Fibroblast of skin of left quadriceps (primary cell): ENCODE measurements at regions not wholly inside any gene's neighbourhood (a gene's known extent, or its start where the extent isn't known, plus 50 kb on each side); places are given as distances from the start of the nearest gene placed in this dataset.
A peak's percentile ranks its signal among the peaks of the same experiment; 100 is the strongest.
"Not testable (repeated sequence)": the region's sequence is repeated elsewhere in the genome, so short reads cannot be mapped to it uniquely, and the experiment has no call there.

ENCODE experiments used
- DNase-seq, 2 experiments: peaks; one replicate each; pipeline ENCODE4 v3.0.0-alpha.2; 2013; ENCODE audit warnings: low read depth in 2 of 2

GRCh38 chr5:96133341-96134079, 171.9 kb upstream of the ELL2 start:
- DNase-seq = peak in 1 of 2 experiments; percentile 47

DNA sequence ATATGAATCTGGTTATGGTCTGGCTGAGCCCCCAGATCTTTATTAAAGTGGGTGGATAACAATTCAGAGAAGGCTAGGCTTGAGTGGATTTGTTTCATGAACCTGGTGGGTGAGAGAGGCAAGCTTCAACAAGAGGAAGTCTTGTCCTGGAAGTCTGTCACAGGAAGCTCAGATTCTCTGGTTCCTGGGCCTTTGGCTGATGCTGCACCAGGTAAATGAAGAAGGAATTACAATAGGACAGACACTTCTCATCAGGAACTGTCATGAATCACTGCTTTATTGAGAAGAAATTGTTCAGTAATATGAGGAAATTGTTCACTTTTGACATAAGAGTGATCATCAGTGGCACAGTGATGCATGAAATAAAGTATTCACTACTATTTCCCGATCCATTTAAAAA, 167.6 kb upstream of the ELL2 start:
- no peak for DNase-seq

- no peak for DNase-seq
These were observed 166.7 kb upstream of the ELL2 start for GRCh38 chr5:96128204-96128864.

DNA sequence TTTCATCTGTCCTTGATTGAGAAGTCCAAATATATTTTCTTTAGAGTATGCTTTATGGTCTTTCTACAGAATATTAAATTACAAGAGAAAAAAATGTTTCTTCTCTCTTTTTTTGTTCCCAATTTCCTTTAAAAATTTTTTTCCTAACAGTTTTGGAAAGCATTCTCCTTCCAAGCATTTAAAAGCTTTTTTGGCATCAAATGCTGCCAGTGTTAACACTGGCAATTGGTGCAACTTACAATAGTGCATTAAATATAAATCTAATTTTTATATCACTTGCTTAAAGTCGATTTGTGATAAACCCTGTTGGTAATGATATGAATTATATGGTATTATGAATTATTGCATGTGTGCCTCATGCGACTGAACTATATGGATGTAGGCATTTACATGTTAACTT, 165.9 kb upstream of the ELL2 start:
- DNase-seq = no peak

DNA sequence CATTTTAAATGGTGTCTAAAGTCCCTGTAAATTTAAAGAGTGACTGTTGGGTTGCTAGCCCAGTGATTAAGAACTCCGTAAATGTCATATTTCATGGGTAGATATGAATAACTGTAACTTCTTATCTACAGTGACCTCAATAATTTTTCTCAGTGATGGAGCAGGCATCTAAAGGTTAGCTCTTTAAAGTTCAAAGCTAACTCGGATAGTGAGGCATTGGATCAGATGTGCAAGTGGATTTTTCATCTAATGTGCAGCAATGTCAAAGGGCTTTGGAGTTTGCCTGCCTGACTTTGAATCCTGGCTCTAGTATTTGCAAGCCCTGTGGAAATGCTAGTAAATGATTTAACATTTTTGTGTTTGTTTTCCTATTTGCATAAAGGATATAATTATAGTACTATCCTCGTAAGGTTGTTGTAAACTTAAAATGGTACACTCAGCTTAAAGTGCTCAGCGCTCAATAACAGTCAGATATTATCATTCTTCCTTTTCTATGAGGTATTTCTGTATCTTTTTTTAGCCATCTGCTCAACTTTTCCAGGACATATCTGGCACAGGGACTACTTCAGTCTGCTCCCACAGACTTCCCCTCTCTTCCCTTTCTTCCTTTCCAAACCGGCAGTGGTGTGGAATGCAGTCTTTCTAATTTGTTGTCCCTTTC, 163.7 kb upstream of the ELL2 start:
- DNase-seq = no peak

DNA sequence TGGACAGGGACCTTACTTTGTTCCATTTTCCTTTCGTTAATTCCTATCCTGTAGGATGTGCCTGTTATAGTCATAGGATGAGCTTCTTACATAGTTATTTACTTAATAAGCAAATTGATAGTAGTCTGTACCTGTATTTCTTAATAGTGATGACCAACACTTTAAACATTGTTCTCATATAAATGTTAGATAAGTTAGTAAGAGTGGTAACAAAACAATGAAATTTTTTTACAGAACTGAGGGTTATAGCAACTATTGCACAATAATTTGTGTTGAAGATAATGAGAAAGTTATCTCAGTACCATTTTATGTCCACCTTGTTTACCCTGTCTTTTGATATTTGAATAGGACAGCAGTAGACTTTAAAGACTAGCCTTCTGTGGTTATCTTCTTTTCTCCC, 162.9 kb upstream of the ELL2 start:
- DNase-seq = no peak

- DNase-seq = no peak
These were observed 161.8 kb upstream of the ELL2 start for GRCh38 chr5:96123418-96123817.

GRCh38 chr5:96121364-96121763, 159.7 kb upstream of the ELL2 start:
- no peak for DNase-seq

DNA sequence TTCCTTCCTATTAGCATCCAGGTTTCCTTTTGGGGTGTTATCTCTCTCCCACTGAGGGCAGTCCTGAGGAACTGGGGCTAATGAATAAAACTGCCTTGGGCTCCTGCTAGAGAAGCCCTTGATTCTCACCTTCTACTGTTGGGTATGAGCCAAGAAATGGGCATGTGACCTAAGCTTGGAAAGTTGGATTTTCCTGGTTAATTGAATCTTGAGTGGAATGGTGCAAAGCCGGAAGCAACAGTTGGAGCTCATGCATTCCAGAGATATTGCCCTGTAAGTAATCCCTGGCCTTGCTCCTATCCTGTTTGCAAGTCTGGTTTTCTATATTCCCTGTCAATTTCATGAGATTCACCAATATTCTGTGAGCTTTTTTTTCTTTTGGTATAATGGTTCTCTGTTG, 158.5 kb upstream of the ELL2 start:
- DNase-seq = no peak

GRCh38 chr5:96117771-96118651, 156.4 kb upstream of the ELL2 start:
- DNase-seq = no peak

- no peak for DNase-seq
These were observed 153.6 kb upstream of the ELL2 start for GRCh38 chr5:96115147-96115807.

- DNase-seq = no peak
These were observed 153.1 kb upstream of the ELL2 start for GRCh38 chr5:96114736-96115135.

- DNase-seq = no peak
These were observed 151.7 kb upstream of the ELL2 start for GRCh38 chr5:96113170-96113939.

- DNase-seq = no peak
These were observed 151.1 kb upstream of the ELL2 start for GRCh38 chr5:96112703-96113102.

DNA sequence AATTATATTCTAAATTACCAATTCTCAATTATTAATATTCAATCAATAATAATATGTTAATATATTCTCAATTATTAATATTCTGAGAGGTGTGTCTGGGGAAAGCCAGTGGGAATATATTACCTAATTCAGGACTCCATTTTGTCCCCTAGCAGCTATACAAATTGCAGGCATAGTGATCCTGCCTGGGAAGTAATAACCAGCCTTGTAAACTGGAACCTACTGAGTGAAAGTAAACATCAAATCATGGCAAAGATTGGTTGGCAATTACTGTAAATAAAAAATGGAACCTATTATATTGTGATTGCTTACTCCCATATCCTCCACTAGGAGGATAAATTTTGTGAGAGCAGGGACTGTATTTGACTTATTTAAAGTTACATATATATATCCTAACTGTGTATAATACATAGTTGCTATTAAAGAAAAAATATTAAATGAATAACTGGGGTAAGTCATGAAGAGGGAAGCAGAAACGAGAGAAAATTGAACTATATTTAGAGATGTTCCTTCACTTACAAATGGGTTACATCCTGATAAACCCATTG, 150.5 kb upstream of the ELL2 start:
- no peak for DNase-seq

DNA sequence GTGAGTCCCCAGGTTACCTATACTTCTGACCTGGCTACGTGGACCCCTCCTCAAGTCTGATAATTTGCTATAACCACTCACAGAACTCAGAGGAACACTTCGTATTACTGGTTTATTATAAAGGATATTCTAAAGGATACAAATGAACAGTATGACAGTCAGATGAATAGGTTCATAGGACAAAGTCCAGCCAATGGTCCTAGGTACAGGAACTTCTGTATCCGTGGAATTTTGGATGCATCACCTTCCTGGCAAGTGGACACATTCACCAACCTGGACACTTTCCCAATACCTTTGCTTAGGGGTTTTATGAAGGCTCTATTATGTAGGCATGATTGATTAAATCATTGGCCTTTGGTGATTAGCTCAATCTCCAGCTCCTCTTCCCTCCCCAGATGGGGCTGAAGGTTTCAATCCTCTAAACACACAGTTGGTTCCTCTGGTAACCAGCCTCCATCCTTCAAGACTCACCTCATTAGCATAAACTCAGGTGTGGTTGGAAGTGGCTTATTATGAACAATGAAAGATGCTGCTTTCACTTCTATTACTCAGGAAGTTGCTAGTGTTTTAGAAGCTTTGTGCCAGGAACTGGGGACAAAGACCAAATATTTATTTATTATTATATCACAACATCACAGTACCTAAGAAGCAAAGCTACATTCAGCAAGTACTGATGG, 149.6 kb upstream of the ELL2 start:
- DNase-seq = no peak

- no peak for DNase-seq
These were observed 148.6 kb upstream of the ELL2 start for GRCh38 chr5:96110300-96110699.

DNA sequence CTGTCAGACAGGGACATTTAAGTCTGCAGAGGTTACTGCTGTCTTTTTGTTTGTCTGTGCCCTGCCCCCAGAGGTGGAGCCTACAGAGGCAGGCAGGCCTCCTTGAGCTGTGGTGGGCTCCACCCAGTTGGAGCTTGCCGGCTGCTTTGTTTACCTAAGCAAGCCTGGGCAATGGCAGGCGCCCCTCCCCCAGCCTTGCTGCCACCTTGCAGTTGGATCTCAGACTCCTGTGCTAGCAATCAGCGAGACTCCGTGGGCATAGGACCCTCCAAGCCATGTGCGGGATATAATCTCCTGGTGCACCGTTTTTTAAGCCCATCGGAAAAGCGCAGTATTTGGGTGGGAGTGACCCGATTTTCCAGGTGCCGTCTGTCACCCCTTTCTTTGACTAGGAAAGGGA, 147.0 kb upstream of the ELL2 start:
- DNase-seq = not testable (repeated sequence)

DNA sequence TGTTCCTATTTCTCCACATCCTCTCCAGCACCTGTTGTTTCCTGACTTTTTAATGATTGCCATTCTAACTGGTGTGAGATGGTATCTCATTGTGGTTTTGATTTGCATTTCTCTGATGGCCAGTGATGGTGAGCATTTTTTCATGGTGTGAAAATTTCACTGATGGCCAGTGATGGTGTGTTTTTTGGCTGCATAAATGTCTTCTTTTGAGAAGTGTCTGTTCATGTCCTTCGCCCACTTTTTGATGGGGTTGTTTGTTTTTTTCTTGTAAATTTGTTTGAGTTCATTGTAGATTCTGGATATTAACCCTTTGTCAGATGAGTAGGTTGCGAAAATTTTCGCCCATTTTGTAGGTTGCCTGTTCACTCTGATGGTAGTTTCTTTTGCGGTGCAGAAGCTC, 142.2 kb upstream of the ELL2 start:
- not testable (repeated sequence) for DNase-seq
